Medulla oblongata (tissue), 1 donor: ENCODE measurements at regions not wholly inside any gene's neighbourhood (a gene's known extent, or its start where the extent isn't known, plus 50 kb on each side); places are given as distances from the start of the nearest gene placed in this dataset.
"Not testable (repeated sequence)": the region's sequence is repeated elsewhere in the genome, so short reads cannot be mapped to it uniquely, and the experiment has no call there.

Experiments
- DNase-seq: peaks from one replicate; pipeline ENCODE4 v3.0.0-alpha.2; 2015; ENCODE audit errors: extremely low spot score

- DNase-seq = no peak
Observed at GRCh38 chr10:2543974-2544373, 523.4 kb upstream of the PFKP start.

GRCh38 chr10:2543142-2543886 is 524.0 kb upstream of the PFKP start:
- no peak for DNase-seq

GRCh38 chr10:2541176-2541575 is 526.2 kb upstream of the PFKP start:
- no peak for DNase-seq

- DNase-seq = no peak
Observed at GRCh38 chr10:2529945-2530344, 537.4 kb upstream of the PFKP start.

- DNase-seq = no peak
Observed at GRCh38 chr10:2525781-2526180, 541.6 kb upstream of the PFKP start.

GRCh38 chr10:2519139-2519538 is 548.2 kb upstream of the PFKP start:
- DNase-seq = no peak

GRCh38 chr10:2509081-2509531 is 558.2 kb upstream of the PFKP start:
- DNase-seq = no peak

- DNase-seq = not testable (repeated sequence)
Observed at GRCh38 chr10:2501366-2501940, 565.9 kb upstream of the PFKP start.

GRCh38 chr10:2494399-2494798 is 572.9 kb upstream of the PFKP start:
- no peak for DNase-seq

GRCh38 chr10:2488446-2489005 is 578.8 kb upstream of the PFKP start:
- DNase-seq = no peak

GRCh38 chr10:2487921-2488320 is 579.4 kb upstream of the PFKP start:
- no peak for DNase-seq

- no peak for DNase-seq
Observed at GRCh38 chr10:2478656-2479055, 588.7 kb upstream of the PFKP start.

- DNase-seq = no peak
Observed at GRCh38 chr10:2476812-2477553, 590.4 kb upstream of the PFKP start.

- no peak for DNase-seq
Observed at GRCh38 chr10:2476218-2476811, 591.0 kb upstream of the PFKP start.

- DNase-seq = no peak
Observed at GRCh38 chr10:2475711-2476217, 591.6 kb upstream of the PFKP start.

- no peak for DNase-seq
Observed at GRCh38 chr10:2471811-2472210, 595.5 kb upstream of the PFKP start.

GRCh38 chr10:2469802-2470201 is 597.5 kb upstream of the PFKP start:
- DNase-seq = no peak

GRCh38 chr10:2464483-2464882 is 602.9 kb upstream of the PFKP start:
- DNase-seq = no peak

GRCh38 chr10:2463316-2463715 is 604.0 kb upstream of the PFKP start:
- no peak for DNase-seq

GRCh38 chr10:2462581-2462980 is 604.8 kb upstream of the PFKP start:
- DNase-seq = no peak

- no peak for DNase-seq
Observed at GRCh38 chr10:2460812-2461211, 606.5 kb upstream of the PFKP start.

- no peak for DNase-seq
Observed at GRCh38 chr10:2459713-2460112, 607.6 kb upstream of the PFKP start.
